NCI-H510A (cell line): ENCODE measurements at regions not wholly inside any gene's neighbourhood (a gene's known extent, or its start where the extent isn't known, plus 50 kb on each side); places are given as distances from the start of the nearest gene placed in this dataset.

Experiments used
- DNase-seq: peaks from one replicate; lab custom pipeline; 2025; lab: John Stamatoyannopoulos, UW

DNA sequence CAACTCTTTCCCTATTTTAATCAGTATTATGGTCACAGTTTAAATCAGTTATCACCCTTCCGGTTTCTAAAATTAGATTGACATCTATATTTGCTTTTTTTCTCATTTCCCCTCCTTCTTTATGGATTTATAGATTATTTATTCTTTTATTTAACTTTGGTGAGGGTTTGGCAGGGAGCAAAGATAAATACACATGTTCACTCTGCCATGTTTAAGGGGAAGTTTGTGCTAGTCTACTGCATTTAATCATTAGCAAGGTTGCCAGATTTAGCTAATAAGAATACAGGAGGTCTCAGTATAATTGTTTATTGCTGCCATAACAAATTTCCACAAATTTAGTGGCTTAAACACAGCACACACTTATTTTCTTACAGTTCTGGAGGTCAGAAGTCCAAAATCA, 204.0 kb upstream of the BTG1 start:
- DNase-seq, result no peak

DNA sequence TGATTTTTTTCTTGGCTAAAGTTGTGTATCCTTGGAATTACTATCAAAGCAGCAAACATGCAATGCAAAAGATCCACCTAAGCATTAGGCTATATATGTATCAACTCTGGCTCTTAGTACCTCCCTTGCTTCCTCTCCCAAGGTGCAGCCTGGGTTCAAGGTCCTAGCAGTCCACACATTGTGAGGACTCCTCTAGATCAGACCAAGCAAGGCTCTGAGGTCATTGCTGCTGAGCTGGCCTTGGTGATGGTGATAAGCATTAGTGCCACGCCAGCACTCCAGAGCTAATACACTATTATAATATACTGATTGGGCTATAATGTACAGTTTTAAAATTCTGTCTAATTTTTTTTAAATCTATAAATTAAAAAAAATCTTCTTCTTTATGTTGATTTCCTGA, 196.9 kb upstream of the BTG1 start:
- DNase-seq, result no peak

DNA sequence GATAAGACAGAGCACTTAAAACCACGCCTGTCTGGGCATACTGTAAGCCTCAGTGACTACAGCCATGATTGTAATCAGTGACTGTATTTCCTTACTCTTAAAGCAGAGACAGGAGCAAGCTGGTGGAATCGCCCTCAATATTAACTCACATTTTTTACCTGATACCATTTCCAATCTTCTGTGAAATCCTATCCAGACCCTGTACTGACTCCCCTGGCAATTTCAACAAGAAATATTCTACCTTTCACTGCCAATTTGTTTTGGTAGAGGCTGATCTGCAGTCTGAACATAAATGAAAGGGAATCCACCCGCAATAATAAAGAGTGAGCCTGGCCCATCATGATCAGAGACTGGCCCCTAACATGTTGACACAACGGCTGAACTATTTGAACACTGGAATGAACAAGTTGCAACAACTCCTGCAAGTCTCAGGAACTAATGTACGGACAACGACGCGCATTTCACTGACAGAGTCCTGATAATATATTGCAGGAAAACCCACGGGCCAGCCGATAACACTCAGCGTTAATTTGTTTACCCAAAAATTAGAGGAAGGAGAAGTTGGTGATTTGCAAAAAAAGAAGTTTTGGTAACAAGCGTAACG, 195.5 kb upstream of the BTG1 start:
- DNase-seq, result no peak

DNA sequence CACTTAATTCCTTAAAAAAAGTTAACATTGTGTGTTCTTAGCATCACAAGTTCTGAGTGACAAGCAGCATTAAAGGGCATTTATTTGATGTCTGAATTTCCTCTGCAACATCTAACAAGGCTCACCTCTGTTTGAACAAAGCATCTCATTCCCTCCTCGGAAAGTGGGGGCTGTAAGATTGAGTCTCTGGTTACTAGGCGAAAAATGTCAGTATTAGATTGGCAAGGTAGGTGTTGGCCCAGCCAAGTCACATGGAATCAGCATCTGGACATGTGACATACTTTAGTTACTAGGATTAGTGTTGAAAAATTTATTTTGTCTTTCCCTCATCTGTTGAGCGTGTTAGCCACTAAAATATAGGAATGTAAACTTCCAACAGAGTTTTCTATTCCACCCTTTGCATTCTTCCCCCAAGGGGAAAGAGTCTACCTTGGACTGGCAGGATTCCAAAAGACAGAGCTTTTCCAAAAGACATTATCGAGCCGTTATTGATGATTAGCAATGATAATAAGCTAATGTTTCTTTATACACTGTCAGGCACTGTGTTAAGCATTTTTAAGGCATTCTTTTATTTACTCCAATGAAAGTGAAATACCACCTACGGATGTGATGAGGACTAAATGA, 194.9 kb upstream of the BTG1 start:
- DNase-seq, result no peak

- DNase-seq, result no peak
Measured at GRCh38 chr12:92340003-92340402, 194.4 kb upstream of the BTG1 start.

DNA sequence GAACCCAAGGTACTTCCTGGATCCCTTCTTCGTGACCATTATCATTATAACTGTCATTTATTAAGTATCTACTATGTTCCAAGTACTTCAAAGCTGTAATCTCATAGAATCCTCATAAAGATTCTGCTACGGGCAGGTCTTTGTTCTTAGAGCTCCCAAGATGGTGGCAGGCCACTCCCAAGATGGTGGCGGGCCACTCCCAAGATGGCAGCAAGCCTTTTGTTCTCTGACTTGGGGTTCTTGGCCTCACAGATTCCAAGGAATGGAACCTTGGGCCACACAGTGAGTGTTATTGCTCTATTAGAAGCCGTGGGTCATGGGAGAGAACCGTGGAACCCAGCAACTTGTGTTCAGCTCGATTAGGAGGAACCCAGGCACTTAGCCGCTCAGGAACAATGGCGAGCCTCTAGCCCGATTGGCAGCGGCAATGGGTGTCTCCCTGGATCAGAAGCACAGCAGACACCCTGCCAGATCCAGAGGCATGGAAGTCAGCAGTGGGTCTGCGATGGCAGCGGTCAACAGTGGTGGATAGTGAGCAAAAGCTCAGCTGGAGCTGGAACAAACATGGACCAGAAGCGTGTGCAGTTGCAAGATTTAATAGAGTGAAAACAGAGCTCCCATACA, 193.7 kb upstream of the BTG1 start:
- no peak for DNase-seq

GRCh38 chr12:92338671-92339070, 193.0 kb upstream of the BTG1 start:
- no peak for DNase-seq

DNA sequence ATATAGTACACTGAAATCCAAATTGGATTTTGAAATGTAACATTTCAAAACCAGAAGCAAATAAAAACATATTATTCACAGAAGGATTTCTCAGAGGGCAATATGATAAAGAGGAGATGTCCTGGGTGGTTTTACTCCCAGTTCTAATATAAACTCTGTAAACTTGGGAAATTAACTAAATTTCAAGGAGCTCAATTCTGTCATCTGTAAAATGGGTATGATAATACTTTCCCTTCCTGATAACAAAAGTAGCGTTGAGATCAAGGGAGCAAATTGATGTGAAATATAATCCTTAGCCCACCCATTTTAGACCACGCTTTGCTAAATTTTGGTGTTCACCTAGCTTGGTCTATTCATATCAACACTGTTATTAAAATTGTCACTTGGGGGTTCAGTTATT, 192.5 kb upstream of the BTG1 start:
- DNase-seq, result no peak

DNA sequence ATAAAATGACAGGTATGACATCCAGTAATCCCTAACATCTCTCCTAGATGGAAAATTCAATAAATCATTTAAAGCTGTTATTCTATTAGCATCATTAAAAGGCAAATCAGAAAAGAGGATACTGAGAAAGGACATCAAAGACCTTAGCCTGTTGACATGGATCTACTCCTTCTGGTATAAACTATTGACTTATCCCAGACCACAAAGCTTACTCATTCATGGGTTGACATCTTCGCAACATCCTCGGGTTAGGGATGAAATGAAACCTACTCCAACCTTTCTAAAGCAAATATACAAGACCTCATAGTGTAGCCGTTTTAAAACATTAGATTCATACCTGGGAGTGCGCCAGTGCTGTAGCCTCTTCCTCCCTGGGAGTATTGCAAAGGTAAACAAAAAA, 191.5 kb upstream of the BTG1 start:
- DNase-seq, result no peak

DNA sequence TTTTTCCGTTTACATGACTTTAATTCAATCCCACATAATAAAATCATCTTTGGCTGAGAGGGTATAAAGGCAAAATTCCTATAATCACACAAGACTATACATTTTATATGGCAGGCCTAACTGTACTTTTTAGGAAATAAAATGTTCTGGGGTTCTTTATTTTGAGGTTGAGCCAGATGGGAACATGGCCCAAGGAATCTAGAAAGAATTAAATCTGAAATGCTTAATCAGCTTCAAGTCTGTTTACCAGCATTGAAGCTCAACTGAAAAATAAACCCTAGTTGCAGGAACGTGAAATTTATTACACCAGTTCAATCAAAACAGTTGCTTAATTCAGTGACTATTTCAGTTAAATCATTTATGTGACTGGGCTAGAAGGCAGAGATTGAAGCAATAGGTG, 191.0 kb upstream of the BTG1 start:
- no peak for DNase-seq

- DNase-seq, result no peak
Measured at GRCh38 chr12:92335831-92336230, 190.2 kb upstream of the BTG1 start.

GRCh38 chr12:92334552-92334951, 188.9 kb upstream of the BTG1 start:
- no peak for DNase-seq

GRCh38 chr12:92332552-92332951, 186.9 kb upstream of the BTG1 start:
- no peak for DNase-seq

DNA sequence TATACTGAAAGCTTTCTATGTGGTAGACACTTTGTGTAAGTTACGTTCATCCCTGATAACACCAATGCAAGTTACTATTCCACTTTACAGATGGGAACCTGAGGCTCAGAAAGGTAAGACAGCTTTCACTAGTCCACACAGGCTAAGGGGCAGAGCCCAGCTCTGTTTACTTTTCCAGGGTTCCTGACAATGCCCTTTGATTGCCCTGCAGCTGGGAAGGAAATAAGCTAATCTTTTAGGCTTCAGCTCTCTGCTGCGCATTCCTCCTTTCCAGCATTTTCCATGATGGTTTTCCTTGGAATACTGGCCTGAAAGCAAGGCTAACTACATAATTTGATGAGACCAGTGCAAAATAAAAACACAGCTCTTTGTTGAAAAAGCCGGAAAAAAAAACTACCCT, 185.7 kb upstream of the BTG1 start:
- DNase-seq, result no peak

DNA sequence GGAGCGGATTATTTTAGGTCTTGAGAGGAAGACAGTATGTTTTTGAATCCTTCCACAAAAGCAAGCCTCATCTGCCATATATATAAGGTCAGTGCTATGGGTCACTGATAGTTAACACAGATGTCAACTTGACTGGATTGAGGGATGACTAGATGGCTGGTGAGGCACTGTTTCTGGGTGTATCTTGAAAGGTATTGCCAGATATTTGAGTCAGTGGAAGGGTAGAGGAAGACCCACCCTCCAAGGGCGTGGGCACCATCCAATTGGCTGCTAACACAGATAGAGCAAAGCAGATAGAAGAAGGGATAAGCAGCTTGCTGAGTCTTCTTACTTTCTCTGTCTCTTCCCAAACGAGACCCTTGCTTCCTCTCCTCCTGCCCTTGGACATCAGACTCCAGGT, 185.0 kb upstream of the BTG1 start:
- no peak for DNase-seq

DNA sequence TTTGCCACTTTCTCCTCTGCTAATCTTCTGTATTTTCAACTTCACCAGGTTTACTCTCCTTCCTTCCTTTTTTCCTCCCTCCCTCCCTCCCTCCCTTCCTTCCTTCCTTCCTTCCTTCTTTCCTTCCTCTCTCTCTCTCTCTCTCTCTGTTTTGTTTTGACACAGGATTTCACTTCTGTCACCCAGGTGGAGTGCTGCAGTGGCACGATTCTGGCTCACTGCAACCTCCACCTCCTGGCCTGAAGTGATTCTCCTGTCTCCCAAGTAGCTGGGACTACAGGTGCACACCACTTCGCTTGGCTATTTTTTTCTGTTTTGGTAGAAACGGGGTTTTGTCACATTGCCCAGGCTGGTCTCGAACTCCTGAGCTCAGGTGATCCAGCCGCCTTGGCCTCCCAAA, 181.2 kb upstream of the BTG1 start:
- no peak for DNase-seq

- DNase-seq, result no peak
Measured at GRCh38 chr12:92324849-92325500, 179.3 kb upstream of the BTG1 start.

- no peak for DNase-seq
Measured at GRCh38 chr12:92312463-92312964, 166.9 kb upstream of the BTG1 start.

DNA sequence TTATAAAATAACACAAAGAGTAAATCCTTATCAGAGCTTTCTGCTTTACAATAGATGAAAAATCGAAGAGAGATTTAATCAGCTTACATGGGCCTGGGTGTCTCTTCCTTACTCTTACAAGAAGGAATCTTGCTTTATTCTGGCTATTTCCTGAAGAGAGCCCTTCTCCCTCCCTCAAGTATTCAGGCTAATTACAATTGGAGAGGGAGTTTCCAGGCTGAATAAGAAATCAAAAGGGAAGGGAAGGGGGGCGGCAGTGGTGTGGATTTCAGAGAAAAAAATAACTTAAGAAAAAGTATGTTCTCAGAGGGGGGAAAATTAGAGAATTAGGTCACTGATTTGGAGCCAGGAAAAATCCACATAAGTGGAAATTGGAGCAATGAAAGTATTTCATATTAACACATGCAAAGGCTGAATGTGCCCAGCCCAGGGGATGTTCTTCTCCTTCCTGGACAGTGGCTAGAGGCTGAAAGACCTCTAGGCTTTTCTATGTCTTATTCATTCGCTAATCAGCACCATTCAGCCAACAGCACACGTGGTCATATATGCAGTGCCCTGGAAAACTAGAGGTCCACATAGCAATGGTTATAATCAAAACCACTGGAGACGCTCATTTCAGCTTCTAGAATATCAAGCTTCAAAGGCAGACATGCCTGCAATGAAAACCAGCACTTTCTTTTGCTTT, 158.9 kb upstream of the BTG1 start:
- no peak for DNase-seq

- DNase-seq, result no peak
Measured at GRCh38 chr12:92302041-92302829, 156.6 kb upstream of the BTG1 start.

DNA sequence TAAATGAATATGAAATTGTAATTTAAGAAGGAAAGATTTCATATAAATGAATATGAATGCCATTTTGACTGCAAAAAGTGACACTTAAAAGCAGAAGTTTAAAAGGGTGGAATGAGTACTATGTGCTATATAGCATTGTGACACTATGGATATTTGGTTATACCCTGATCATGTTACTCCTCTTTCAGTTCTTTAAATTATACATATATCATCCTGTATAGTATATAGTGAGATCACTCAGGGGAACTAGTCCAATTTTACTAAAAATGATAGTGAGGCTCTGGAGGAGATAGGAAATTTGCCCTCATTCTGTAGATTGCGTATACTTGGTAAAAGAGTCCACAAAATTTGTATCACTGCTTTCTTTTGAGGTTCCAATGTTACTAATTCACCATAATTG, 155.7 kb upstream of the BTG1 start:
- DNase-seq, result no peak

DNA sequence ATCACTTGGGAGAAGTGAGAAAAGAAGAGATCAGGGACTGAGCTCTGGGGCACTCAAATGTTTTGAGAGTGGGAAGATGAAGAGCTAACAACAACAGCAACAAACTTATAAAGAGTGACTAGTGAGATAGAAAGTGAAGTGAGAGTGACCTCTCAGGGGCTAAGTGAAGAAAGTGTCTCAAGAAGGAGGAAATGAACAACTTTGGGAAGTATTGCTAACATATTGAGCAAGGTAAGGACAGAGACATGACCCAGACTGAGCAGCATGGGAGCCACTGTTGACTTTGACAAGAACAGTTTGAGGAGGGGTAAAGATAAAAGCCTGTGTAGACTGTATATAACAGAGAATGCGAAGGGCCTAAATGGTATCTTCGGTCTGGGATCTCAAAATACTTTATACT, 155.1 kb upstream of the BTG1 start:
- DNase-seq, result no peak
